ENCODE measurements at regions not wholly inside any gene's neighbourhood (a gene's known extent, or its start where the extent isn't known, plus 50 kb on each side); places are given as distances from the start of the nearest gene placed in this dataset.

GRCh38 chr1:112040891-112041740 lies 51.6 kb upstream of the KCND3 start:
- Mint-ChIP-seq H3K27me3 (peaks cover 29% of the 10 kb centered on the region), H3K9me3 (no peaks in the 10 kb centered on the region), H3K27ac (no peak overlapping the region), H3K4me1 (ENCODE audit: unreplicated experiment) (no peaks in the 10 kb centered on the region), H3K4me3 (no peak overlapping the region), H3K36me3 (no peaks in the 10 kb centered on the region)
- TF ChIP-seq CTCF (conservative IDR thresholded peaks at IDR 0.05) = no peak
- no peak for DNase-seq (ENCODE audit: extremely low spot score, unreplicated experiment)

- no peak overlapping the region for H3K4me3 Mint-ChIP-seq
- no peaks in the 10 kb centered on the region for H3K4me1 Mint-ChIP-seq (ENCODE audit: unreplicated experiment)
- peaks cover 42% of the 10 kb centered on the region for H3K27me3 Mint-ChIP-seq
- DNase-seq (ENCODE audit: extremely low spot score, unreplicated experiment) = no peak
- H3K36me3 Mint-ChIP-seq = no peaks in the 10 kb centered on the region
- no peak overlapping the region for H3K27ac Mint-ChIP-seq
- H3K9me3 Mint-ChIP-seq = no peaks in the 10 kb centered on the region
- TF ChIP-seq CTCF (conservative IDR thresholded peaks at IDR 0.05) = no peak
Measured at GRCh38 chr1:112043901-112044300, 54.4 kb upstream of the KCND3 start.

- no peak overlapping the region for H3K4me3 Mint-ChIP-seq
- H3K27me3 Mint-ChIP-seq = peaks cover 42% of the 10 kb centered on the region
- no peaks in the 10 kb centered on the region for H3K36me3 Mint-ChIP-seq
- no peaks in the 10 kb centered on the region for H3K4me1 Mint-ChIP-seq (ENCODE audit: unreplicated experiment)
- TF ChIP-seq CTCF (conservative IDR thresholded peaks at IDR 0.05) = no peak
- H3K9me3 Mint-ChIP-seq = no peaks in the 10 kb centered on the region
- DNase-seq (ENCODE audit: extremely low spot score, unreplicated experiment) = no peak
- H3K27ac Mint-ChIP-seq = no peak overlapping the region
Measured at GRCh38 chr1:112044745-112045144, 55.3 kb upstream of the KCND3 start.

GRCh38 chr1:112046630-112047029 lies 57.2 kb upstream of the KCND3 start:
- H3K9me3 Mint-ChIP-seq = no peaks in the 10 kb centered on the region
- no peaks in the 10 kb centered on the region for H3K36me3 Mint-ChIP-seq
- H3K4me3 Mint-ChIP-seq = no peak overlapping the region
- TF ChIP-seq CTCF (conservative IDR thresholded peaks at IDR 0.05) = no peak
- peaks cover 44% of the 10 kb centered on the region for H3K27me3 Mint-ChIP-seq
- H3K27ac Mint-ChIP-seq = no peak overlapping the region
- no peak for DNase-seq (ENCODE audit: extremely low spot score, unreplicated experiment)
- no peaks in the 10 kb centered on the region for H3K4me1 Mint-ChIP-seq (ENCODE audit: unreplicated experiment)

GRCh38 chr1:112048421-112048820 lies 59.0 kb upstream of the KCND3 start:
- no peak for DNase-seq (ENCODE audit: extremely low spot score, unreplicated experiment)
- H3K4me3 Mint-ChIP-seq = no peak overlapping the region
- no peak for TF ChIP-seq CTCF (conservative IDR thresholded peaks at IDR 0.05)
- no peaks in the 10 kb centered on the region for H3K9me3 Mint-ChIP-seq
- no peaks in the 10 kb centered on the region for H3K36me3 Mint-ChIP-seq
- peaks cover 35% of the 10 kb centered on the region for H3K27me3 Mint-ChIP-seq
- no peak overlapping the region for H3K27ac Mint-ChIP-seq
- no peaks in the 10 kb centered on the region for H3K4me1 Mint-ChIP-seq (ENCODE audit: unreplicated experiment)

Data from type B pancreatic cell (in vitro differentiated cells).